ENCODE measurements at regions not wholly inside any gene's neighbourhood (a gene's known extent, or its start where the extent isn't known, plus 50 kb on each side); places are given as distances from the start of the nearest gene placed in this dataset.

GRCh38 chr10:36942616-36943015 is 182.8 kb upstream of the ANKRD30A start:
- in situ Hi-C loops (cut with HindIII; ENCODE audit: low sequenced_read_pairs): no loop called here

GRCh38 chr10:36903040-36903439 is 222.4 kb upstream of the ANKRD30A start:
- H3K4me3 ChIP-seq (ENCODE audit: low read depth, low read length): no peak overlapping the region
- DNase-seq (ENCODE audit: low read depth): no peak
- TF ChIP-seq, protein P1, sequence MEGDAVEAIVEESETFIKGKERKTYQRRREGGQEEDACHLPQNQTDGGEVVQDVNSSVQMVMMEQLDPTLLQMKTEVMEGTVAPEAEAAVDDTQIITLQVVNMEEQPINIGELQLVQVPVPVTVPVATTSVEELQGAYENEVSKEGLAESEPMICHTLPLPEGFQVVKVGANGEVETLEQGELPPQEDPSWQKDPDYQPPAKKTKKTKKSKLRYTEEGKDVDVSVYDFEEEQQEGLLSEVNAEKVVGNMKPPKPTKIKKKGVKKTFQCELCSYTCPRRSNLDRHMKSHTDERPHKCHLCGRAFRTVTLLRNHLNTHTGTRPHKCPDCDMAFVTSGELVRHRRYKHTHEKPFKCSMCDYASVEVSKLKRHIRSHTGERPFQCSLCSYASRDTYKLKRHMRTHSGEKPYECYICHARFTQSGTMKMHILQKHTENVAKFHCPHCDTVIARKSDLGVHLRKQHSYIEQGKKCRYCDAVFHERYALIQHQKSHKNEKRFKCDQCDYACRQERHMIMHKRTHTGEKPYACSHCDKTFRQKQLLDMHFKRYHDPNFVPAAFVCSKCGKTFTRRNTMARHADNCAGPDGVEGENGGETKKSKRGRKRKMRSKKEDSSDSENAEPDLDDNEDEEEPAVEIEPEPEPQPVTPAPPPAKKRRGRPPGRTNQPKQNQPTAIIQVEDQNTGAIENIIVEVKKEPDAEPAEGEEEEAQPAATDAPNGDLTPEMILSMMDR (IDR thresholded peaks at IDR 0.05; ENCODE audit: low read depth, low read length, missing control alignments): no peak
- in situ Hi-C loops (cut with HindIII; ENCODE audit: low sequenced_read_pairs): no loop called here

More at GRCh38 chr10:36942616-36943015, 182.8 kb upstream of the ANKRD30A start:
- DNase-seq (ENCODE audit: low read depth): no peak
- TF ChIP-seq, protein P1 (IDR thresholded peaks at IDR 0.05; ENCODE audit: low read depth, low read length, missing control alignments): no peak
- no peak overlapping the region for H3K4me3 ChIP-seq (ENCODE audit: low read depth, low read length)

- in situ Hi-C loops (cut with HindIII; ENCODE audit: low sequenced_read_pairs): no loop called here
- no peak for DNase-seq (ENCODE audit: low read depth)
- TF ChIP-seq, protein P1 (IDR thresholded peaks at IDR 0.05; ENCODE audit: low read depth, low read length, missing control alignments): no peak
- H3K4me3 ChIP-seq (ENCODE audit: low read depth, low read length): no peak overlapping the region
Observed at GRCh38 chr10:36899652-36900051, 225.7 kb upstream of the ANKRD30A start.

- H3K4me3 ChIP-seq (ENCODE audit: low read depth, low read length): no peak overlapping the region
- DNase-seq (ENCODE audit: low read depth): no peak
- TF ChIP-seq, protein P1 (IDR thresholded peaks at IDR 0.05; ENCODE audit: low read depth, low read length, missing control alignments): no peak
- in situ Hi-C loops (cut with HindIII; ENCODE audit: low sequenced_read_pairs): no loop called here
Observed at GRCh38 chr10:36888925-36889573, 236.3 kb upstream of the ANKRD30A start.

GRCh38 chr10:36886303-36886891 is 239.0 kb upstream of the ANKRD30A start:
- no peak for DNase-seq (ENCODE audit: low read depth)
- TF ChIP-seq, protein P1 (IDR thresholded peaks at IDR 0.05; ENCODE audit: low read depth, low read length, missing control alignments): no peak
- in situ Hi-C loops (cut with HindIII; ENCODE audit: low sequenced_read_pairs): no loop called here
- H3K4me3 ChIP-seq (ENCODE audit: low read depth, low read length): no peak overlapping the region

- H3K4me3 ChIP-seq (ENCODE audit: low read depth, low read length): no peak overlapping the region
- no peak for DNase-seq (ENCODE audit: low read depth)
- TF ChIP-seq, protein P1 (IDR thresholded peaks at IDR 0.05; ENCODE audit: low read depth, low read length, missing control alignments): no peak
- in situ Hi-C loops (cut with HindIII; ENCODE audit: low sequenced_read_pairs): no loop called here
Observed at GRCh38 chr10:36885746-36886145, 239.7 kb upstream of the ANKRD30A start.

Measured in astrocyte of the cerebellum (primary cell).